DND-41 (cell line): ENCODE measurements at regions not wholly inside any gene's neighbourhood (a gene's known extent, or its start where the extent isn't known, plus 50 kb on each side); places are given as distances from the start of the nearest gene placed in this dataset.

Source experiments
- ATAC-seq: fragments of 200-7000 bp; cut with Tn5 transposase; 3 replicates; pipeline ENCODE4 v1.9.1; 2021; ENCODE audit warnings: low read depth; ENCODE audit not compliant: insufficient read depth
- DNase-seq: peaks from one replicate; pipeline ENCODE4 v3.0.0-alpha.2; 2020
- H2AFZ ChIP-seq: 2 replicates; pipeline ENCODE4 v1.6.0; 2012; ENCODE audit warnings: low read depth, low read length
- H3K27ac ChIP-seq: 2 replicates; pipeline ENCODE4 v1.5.1; 2012; ENCODE audit warnings: low read length, inconsistent platforms
- H3K27me3 ChIP-seq: fragments of 200-600 bp; sonication (generic); 2 replicates; pipeline ENCODE4 v1.6.0; 2012; ENCODE audit warnings: low read length, mild to moderate bottlenecking, inconsistent platforms; ENCODE audit not compliant: insufficient read depth, poor library complexity
- H3K36me3 ChIP-seq: 2 replicates; pipeline ENCODE4 v1.5.1; 2012; ENCODE audit warnings: low read length, inconsistent platforms; ENCODE audit not compliant: insufficient read depth
- H3K4me1 ChIP-seq: 2 replicates; pipeline ENCODE4 v1.5.1; 2012; ENCODE audit warnings: mild to moderate bottlenecking, low read length; ENCODE audit not compliant: insufficient read depth
- H3K4me2 ChIP-seq: 2 replicates; pipeline ENCODE4 v1.6.0; 2012; ENCODE audit warnings: mild to moderate bottlenecking, moderate library complexity, low read length, inconsistent platforms; ENCODE audit not compliant: insufficient read depth
- H3K4me3 ChIP-seq, 2 experiments: fragments of 200-600 bp in 1 of 2; shearing (Covaris generic) in 1 of 2; 2 replicates each; pipeline ENCODE4 v1.5.1; 2012 to 2016; ENCODE audit warnings: inconsistent platforms in 2 of 2, low read length in 2 of 2, mild to moderate bottlenecking in 2 of 2, low read depth in 1 of 2, moderate library complexity in 1 of 2
- H3K79me2 ChIP-seq: 2 replicates; pipeline ENCODE4 v1.6.0; 2012; ENCODE audit warnings: low read length, inconsistent platforms; ENCODE audit not compliant: insufficient read depth
- H3K9ac ChIP-seq: 2 replicates; pipeline ENCODE4 v1.6.0; 2012; ENCODE audit warnings: low read depth, mild to moderate bottlenecking, inconsistent platforms, low read length, moderate library complexity
- H3K9me3 ChIP-seq: 2 replicates; pipeline ENCODE4 v1.5.1; 2012; ENCODE audit warnings: low read length, moderate library complexity, mild to moderate bottlenecking, inconsistent platforms; ENCODE audit not compliant: insufficient read depth, severe bottlenecking
- H4K20me1 ChIP-seq: 2 replicates; pipeline ENCODE4 v1.6.0; 2012; ENCODE audit warnings: low read length; ENCODE audit not compliant: insufficient read depth
- EZH2 ChIP-seq: IDR thresholded peaks from 3 replicates; pipeline ENCODE4 v1.6.1; 2012; ENCODE audit warnings: borderline replicate concordance, low read depth, mild to moderate bottlenecking, moderate library complexity, low read length, inconsistent platforms; ENCODE audit not compliant: severe bottlenecking
- TF ChIP-seq, protein P1 (sequence below): IDR thresholded peaks from 2 replicates; pipeline ENCODE4 v1.5.1; 2012; ENCODE audit warnings: borderline replicate concordance, low read length, moderate library complexity, mild to moderate bottlenecking; ENCODE audit not compliant: poor library complexity, severe bottlenecking; ENCODE audit errors: extremely low read depth

DNA sequence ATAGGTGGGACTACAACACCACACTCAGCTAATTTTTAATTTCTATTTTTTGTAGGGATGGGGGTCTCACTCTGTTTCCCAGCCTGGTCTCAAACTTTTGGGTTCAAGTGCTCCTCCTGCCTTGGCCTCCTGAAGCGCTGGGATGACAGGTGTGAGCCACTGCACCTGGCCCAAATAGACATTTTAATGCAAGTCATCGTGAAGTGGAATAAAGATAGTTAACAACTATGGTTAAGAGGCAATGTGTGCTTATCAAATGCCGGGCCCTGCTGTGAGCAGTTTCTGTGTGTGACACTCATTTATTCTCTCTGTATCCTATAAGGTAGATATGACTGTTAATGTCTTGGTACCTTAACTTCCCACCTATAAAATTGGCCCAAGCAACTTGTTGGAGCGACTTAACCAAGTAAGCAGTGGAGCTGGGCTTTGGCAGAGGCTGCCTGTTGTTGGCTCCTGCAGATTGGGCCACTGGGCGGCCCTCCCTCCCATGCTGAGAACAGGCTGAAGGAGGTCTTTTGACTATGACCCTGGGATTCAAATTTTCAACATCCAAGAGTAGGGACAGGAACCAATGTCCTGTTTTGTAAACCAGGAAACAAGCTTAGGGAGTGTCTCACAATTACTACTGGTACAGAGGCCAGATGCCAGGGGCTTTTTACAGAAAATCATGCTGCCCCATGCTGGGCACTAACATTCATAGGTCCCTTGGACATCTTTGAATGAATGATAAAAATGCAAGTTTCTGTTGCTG lies 450.7 kb downstream of the TSHZ3 start:
- TF ChIP-seq, protein P1, sequence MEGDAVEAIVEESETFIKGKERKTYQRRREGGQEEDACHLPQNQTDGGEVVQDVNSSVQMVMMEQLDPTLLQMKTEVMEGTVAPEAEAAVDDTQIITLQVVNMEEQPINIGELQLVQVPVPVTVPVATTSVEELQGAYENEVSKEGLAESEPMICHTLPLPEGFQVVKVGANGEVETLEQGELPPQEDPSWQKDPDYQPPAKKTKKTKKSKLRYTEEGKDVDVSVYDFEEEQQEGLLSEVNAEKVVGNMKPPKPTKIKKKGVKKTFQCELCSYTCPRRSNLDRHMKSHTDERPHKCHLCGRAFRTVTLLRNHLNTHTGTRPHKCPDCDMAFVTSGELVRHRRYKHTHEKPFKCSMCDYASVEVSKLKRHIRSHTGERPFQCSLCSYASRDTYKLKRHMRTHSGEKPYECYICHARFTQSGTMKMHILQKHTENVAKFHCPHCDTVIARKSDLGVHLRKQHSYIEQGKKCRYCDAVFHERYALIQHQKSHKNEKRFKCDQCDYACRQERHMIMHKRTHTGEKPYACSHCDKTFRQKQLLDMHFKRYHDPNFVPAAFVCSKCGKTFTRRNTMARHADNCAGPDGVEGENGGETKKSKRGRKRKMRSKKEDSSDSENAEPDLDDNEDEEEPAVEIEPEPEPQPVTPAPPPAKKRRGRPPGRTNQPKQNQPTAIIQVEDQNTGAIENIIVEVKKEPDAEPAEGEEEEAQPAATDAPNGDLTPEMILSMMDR = no peak
- TF ChIP-seq EZH2 = no peak
- Histone ChIP-seq H4K20me1 (no peaks in the 10 kb centered on the region), H3K9me3 (no peaks in the 10 kb centered on the region), H3K36me3 (no peaks in the 10 kb centered on the region), H3K4me2 (no peak overlapping the region), H3K4me3 (no peak overlapping the region), H3K4me1 (no peaks in the 10 kb centered on the region), H3K27ac (no peak overlapping the region), H3K27me3 (no peaks in the 10 kb centered on the region), H3K9ac (no peak overlapping the region), H2AFZ (no peak overlapping the region), H3K79me2 (no peaks in the 10 kb centered on the region)
- no peak for ATAC-seq
- no peak for DNase-seq

DNA sequence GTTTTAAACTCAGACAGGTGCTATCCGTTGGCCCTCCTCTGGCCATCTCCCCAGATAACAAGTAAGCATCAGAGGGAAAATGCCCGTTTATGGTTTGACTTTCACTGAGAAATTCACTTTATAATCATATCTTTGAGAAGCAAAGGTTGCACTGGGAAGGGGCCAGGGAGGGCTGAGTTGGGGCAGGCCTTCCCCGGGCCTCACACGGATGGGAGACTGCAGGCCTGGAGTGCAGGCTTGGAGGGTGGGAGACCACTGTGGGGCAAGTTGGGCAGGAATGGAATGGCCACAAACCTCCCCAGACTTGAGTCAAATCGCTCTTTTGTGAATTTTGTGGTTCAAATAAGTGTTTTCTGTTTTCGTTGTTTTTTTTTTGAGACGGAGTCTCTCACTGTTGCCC lies 451.7 kb downstream of the TSHZ3 start:
- H3K4me3 ChIP-seq = no peak overlapping the region
- TF ChIP-seq, protein P1 = no peak
- no peak for TF ChIP-seq EZH2
- H4K20me1 ChIP-seq = no peaks in the 10 kb centered on the region
- H3K36me3 ChIP-seq = no peaks in the 10 kb centered on the region
- H3K4me2 ChIP-seq = no peak overlapping the region
- no peak overlapping the region for H3K27ac ChIP-seq
- H3K79me2 ChIP-seq = no peaks in the 10 kb centered on the region
- no peaks in the 10 kb centered on the region for H3K27me3 ChIP-seq
- DNase-seq = no peak
- no peaks in the 10 kb centered on the region for H3K9me3 ChIP-seq
- H2AFZ ChIP-seq = no peak overlapping the region
- no peak overlapping the region for H3K9ac ChIP-seq
- no peak for ATAC-seq
- H3K4me1 ChIP-seq = no peaks in the 10 kb centered on the region

DNA sequence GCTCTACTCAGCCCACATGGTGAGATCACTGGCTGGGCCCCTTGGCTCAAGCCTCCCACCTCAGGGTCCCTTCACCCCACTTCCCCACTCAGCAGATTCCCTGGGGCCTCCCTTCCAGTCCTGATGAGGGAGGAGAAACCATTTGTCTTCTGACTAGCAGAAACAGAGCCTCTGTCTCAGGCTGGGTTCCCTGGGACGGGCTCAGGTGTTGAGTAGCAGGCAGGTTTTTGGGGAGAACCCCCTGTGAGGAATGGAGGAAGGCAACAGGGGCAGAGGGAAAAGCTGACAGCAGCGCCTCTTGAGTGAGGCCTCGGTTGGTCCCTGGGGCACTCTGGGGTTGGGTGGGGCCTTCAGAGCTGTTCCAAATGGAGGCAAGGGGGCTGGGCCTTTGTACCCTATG lies 452.2 kb downstream of the TSHZ3 start:
- H3K4me1 ChIP-seq = no peaks in the 10 kb centered on the region
- no peaks in the 10 kb centered on the region for H3K36me3 ChIP-seq
- H3K27me3 ChIP-seq = no peaks in the 10 kb centered on the region
- no peak overlapping the region for H3K4me3 ChIP-seq
- DNase-seq = no peak
- no peak overlapping the region for H3K9ac ChIP-seq
- H4K20me1 ChIP-seq = no peaks in the 10 kb centered on the region
- ATAC-seq = no peak
- H3K79me2 ChIP-seq = no peaks in the 10 kb centered on the region
- H3K27ac ChIP-seq = no peak overlapping the region
- no peak overlapping the region for H3K4me2 ChIP-seq
- no peak overlapping the region for H2AFZ ChIP-seq
- no peak for TF ChIP-seq EZH2
- TF ChIP-seq, protein P1 = no peak
- no peaks in the 10 kb centered on the region for H3K9me3 ChIP-seq
